HepG2 (cell line): ENCODE measurements at regions not wholly inside any gene's neighbourhood (a gene's known extent, or its start where the extent isn't known, plus 50 kb on each side); places are given as distances from the start of the nearest gene placed in this dataset.

Experiments used
- ATAC-seq: fragments of 200-7000 bp; cut with Tn5 transposase; 3 replicates; pipeline ENCODE4 v1.9.1; 2020; ENCODE audit warnings: mild to moderate bottlenecking, moderate library complexity
- BruUV-seq: library from RNA; stranded (reverse); fragments of 400-500 nt; replicated peaks from 2 replicates; lab custom pipeline; 2021; lab: Mats Ljungman, UMichigan
- CTCF ChIA-PET: fragments of 300-600 bp; formaldehyde crosslinking; extraction: SDS; loops from one replicate; lab custom pipeline; 2021; ENCODE audit warnings: low total read pairs, inconsistent platforms, low intra/inter-chr PET ratio; lab: Yijun Ruan, JAX
- POLR2A ChIA-PET: fragments of 350-600 bp; sonication (Branson Sonifier 250); formaldehyde crosslinking; loops from one replicate; lab custom pipeline; 2020; ENCODE audit warnings: antibody characterized with exemption, inconsistent platforms; lab: Yijun Ruan, JAX
- DNase-seq: peaks from one replicate; pipeline ENCODE4 v3.0.0-alpha.2; 2015; ENCODE audit warnings: low spot score
- FAIRE-seq: peaks from 3 replicates; lab custom pipeline; 2011; peaks lifted over from hg19 to GRCh38; lab: Jason Lieb, UNC
- H2AFZ ChIP-seq: one replicate; pipeline ENCODE4 v1.6.1; 2011; ENCODE audit warnings: low read length, inconsistent platforms
- H3K27ac ChIP-seq: fragments of 300-600 bp; 3 replicates; pipeline ENCODE4 v1.8.0; 2011; ENCODE audit warnings: mixed run types, mild to moderate bottlenecking, mixed read lengths, low read length, inconsistent platforms; ENCODE audit not compliant: insufficient read depth; ENCODE audit errors: extremely low read length
- H3K27me3 ChIP-seq, 2 experiments: fragments of 200-600 bp in 1 of 2; 2 replicates in 1 of 2; 3 replicates in 1 of 2; pipeline versions ENCODE4 v1.6.0 to v1.8.0; 2011; ENCODE audit warnings: low read length in 2 of 2, mild to moderate bottlenecking in 2 of 2, moderate library complexity in 2 of 2, inconsistent platforms in 1 of 2; ENCODE audit not compliant: insufficient read depth in 2 of 2, control insufficient read depth in 1 of 2
- H3K36me3 ChIP-seq, 2 experiments: fragments of 200-600 bp in 1 of 2; replicated peaks in 1 of 2; 2 replicates in 1 of 2; 3 replicates in 1 of 2; pipeline versions ENCODE4 v1.5.1 to v1.8.0; 2011; ENCODE audit warnings: low read length in 2 of 2, inconsistent platforms in 1 of 2; ENCODE audit not compliant: insufficient read depth in 2 of 2, control insufficient read depth in 1 of 2
- H3K4me1 ChIP-seq: 2 replicates; pipeline ENCODE4 v1.5.1; 2012; ENCODE audit warnings: low read length, inconsistent platforms; ENCODE audit not compliant: insufficient read depth
- H3K4me2 ChIP-seq: 2 replicates; pipeline ENCODE4 v1.6.0; 2011; ENCODE audit warnings: low read depth, low read length, inconsistent platforms
- H3K4me3 ChIP-seq, 3 experiments: fragments of 200-600 bp in 1 of 3; sonication (generic), shearing (Covaris generic) in 1 of 3; replicated peaks in 1 of 3; 2 replicates each; pipeline ENCODE4 v1.5.1; 2011 to 2016; ENCODE audit warnings: low read length in 3 of 3, inconsistent platforms in 2 of 3, low read depth in 2 of 3, mild to moderate bottlenecking in 2 of 3, control low read depth in 1 of 3, mixed read lengths in 1 of 3; ENCODE audit not compliant: insufficient read depth in 1 of 3
- H3K79me2 ChIP-seq: one replicate; pipeline ENCODE4 v1.6.1; 2011; ENCODE audit warnings: low read length, inconsistent platforms; ENCODE audit not compliant: insufficient read depth
- H3K9ac ChIP-seq: 2 replicates; pipeline ENCODE4 v1.6.0; 2011; ENCODE audit warnings: mild to moderate bottlenecking, low read depth, low read length, inconsistent platforms; ENCODE audit not compliant: insufficient read depth
- H3K9me3 ChIP-seq: 2 replicates; pipeline ENCODE4 v1.5.1; 2012; ENCODE audit warnings: mild to moderate bottlenecking, low read length
- H4K20me1 ChIP-seq: 2 replicates; pipeline ENCODE4 v1.6.0; 2011; ENCODE audit warnings: inconsistent platforms, mild to moderate bottlenecking, low read length, moderate library complexity; ENCODE audit not compliant: insufficient read depth
- FOXO1 ChIP-seq: sonication (generic); formaldehyde crosslinking; IDR thresholded peaks from 2 replicates; pipeline ENCODE4 v1.4.0; 2020; ENCODE audit warnings: missing genetic modification reagents
- KAT8 ChIP-seq: IDR thresholded peaks from 2 replicates; pipeline ENCODE4 v1.6.1; 2016; ENCODE audit warnings: missing genetic modification reagents, missing compliant biosample characterization
- TAF15 ChIP-seq: fragments of 200-400 bp; formaldehyde crosslinking; IDR thresholded peaks from one replicate; pipeline ENCODE4 v1.6.1; 2018; ENCODE audit warnings: mild to moderate bottlenecking, low read depth, low read length; ENCODE audit not compliant: poor library complexity, severe bottlenecking
- ZBTB43 ChIP-seq: sonication (generic); formaldehyde crosslinking; conservative IDR thresholded peaks from 2 replicates; pipeline ENCODE4 v1.4.0; 2020; ENCODE audit warnings: missing genetic modification reagents
- ZMYM4 ChIP-seq: sonication (generic); formaldehyde crosslinking; IDR thresholded peaks from 2 replicates; pipeline ENCODE4 v1.8.1; 2023; ENCODE audit warnings: mild to moderate bottlenecking, missing genetic modification reagents
- ZNF530 ChIP-seq: sonication (generic); formaldehyde crosslinking; IDR thresholded peaks from 2 replicates; pipeline ENCODE4 v1.5.0; 2020; ENCODE audit warnings: low read depth, mild to moderate bottlenecking, missing genetic modification reagents
- ZNF691 ChIP-seq: sonication (generic); formaldehyde crosslinking; IDR thresholded peaks from 2 replicates; pipeline ENCODE4 v1.4.0; 2020; ENCODE audit warnings: missing genetic modification reagents, low read depth, mild to moderate bottlenecking, borderline replicate concordance
- WGBS: methylation state at CpG from one replicate; pipeline ENCODE4 v1.1.6; 2017; ENCODE audit warnings: low lambda C conversion rate; 5-methylcytosine and 5-hydroxymethylcytosine counted together
- in situ Hi-C: cut with HindIII; loops from 2 replicates; pipeline ENCODE4 v1.10.0; 2017; ENCODE audit warnings: low pct_unique_long_range_greater_than_20kb; ENCODE audit not compliant: extremely low pct_ligation_motif_present
- intact Hi-C: fragments of 100-400 bp; cut with micrococcal nuclease; formaldehyde crosslinking; loops from one replicate; pipeline ENCODE4 v1.10.0; 2022; ENCODE audit not compliant: unreplicated experiment

- TF ChIP-seq ZNF691 (no peak), ZNF530 (CRISPR knock-in tag) (no peak), KAT8 (CRISPR knock-in tag) (no peak), FOXO1 (CRISPR knock-in tag) (no peak)
- TF ChIP-seq, all 625 proteins: peak for 0
These were observed 1203.1 kb downstream of the PCDH18 start (continued) for GRCh38 chr4:136329042-136329662.

- no peak for FAIRE-seq
- Histone ChIP-seq H3K9me3 (no peaks in the 10 kb centered on the region), H3K27me3 (no peaks in the 10 kb centered on the region), H3K4me3 (no peak overlapping the region), H3K4me1 (no peaks in the 10 kb centered on the region), H3K27ac (no peak overlapping the region), H4K20me1 (no peaks in the 10 kb centered on the region), H3K36me3 (no peaks in the 10 kb centered on the region), H3K79me2 (no peaks in the 10 kb centered on the region), H2AFZ (no peak overlapping the region), H3K4me2 (no peak overlapping the region), H3K9ac (no peak overlapping the region)
- CTCF ChIA-PET, result no interaction called here
- in situ Hi-C loops, result no loop called here
- ATAC-seq, result peak; percentile 24; the same call in 1 of the 3 replicates
- intact Hi-C loops, result no loop called here
- WGBS, result 7% methylated on average over 3 of the region's 5 CpGs
- no peak for DNase-seq
- BruUV-seq, result no TSS peak
- POLR2A ChIA-PET, result no interaction called here
- TF ChIP-seq TAF15 (no peak), ZMYM4 (CRISPR knock-in tag) (no peak), ZBTB43 (CRISPR knock-in tag) (no peak)
These were observed 1204.2 kb downstream of the PCDH18 start for GRCh38 chr4:136328131-136328530.
